GM12874 (cell line): ENCODE measurements at regions not wholly inside any gene's neighbourhood (a gene's known extent, or its start where the extent isn't known, plus 50 kb on each side); places are given as distances from the start of the nearest gene placed in this dataset.

Experiments used
- CTCF ChIP-seq: IDR thresholded peaks from 2 replicates; pipeline ENCODE4 v1.5.1; 2011; ENCODE audit warnings: low read depth, mild to moderate bottlenecking, control low read depth, low read length, moderate library complexity; ENCODE audit not compliant: insufficient read depth

GRCh38 chr21:15564907-15565306 lies 164.9 kb upstream of the USP25 start:
- no peak for TF ChIP-seq CTCF

- no peak for TF ChIP-seq CTCF
These were observed 163.1 kb upstream of the USP25 start for GRCh38 chr21:15566703-15567102.

GRCh38 chr21:15567191-15567590 lies 162.6 kb upstream of the USP25 start:
- no peak for TF ChIP-seq CTCF

GRCh38 chr21:15568516-15568915 lies 161.3 kb upstream of the USP25 start:
- no peak for TF ChIP-seq CTCF

GRCh38 chr21:15586752-15587427 lies 142.9 kb upstream of the USP25 start:
- no peak for TF ChIP-seq CTCF

GRCh38 chr21:15592271-15592860 lies 137.4 kb upstream of the USP25 start:
- peak; percentile 18; the same call in 1 of the 2 replicates for TF ChIP-seq CTCF

- no peak for TF ChIP-seq CTCF
These were observed 136.8 kb upstream of the USP25 start for GRCh38 chr21:15592957-15593356.

GRCh38 chr21:15601390-15601789 lies 128.4 kb upstream of the USP25 start:
- TF ChIP-seq CTCF: no peak
